ENCODE measurements at regions not wholly inside any gene's neighbourhood (a gene's known extent, or its start where the extent isn't known, plus 50 kb on each side); places are given as distances from the start of the nearest gene placed in this dataset.

DNA sequence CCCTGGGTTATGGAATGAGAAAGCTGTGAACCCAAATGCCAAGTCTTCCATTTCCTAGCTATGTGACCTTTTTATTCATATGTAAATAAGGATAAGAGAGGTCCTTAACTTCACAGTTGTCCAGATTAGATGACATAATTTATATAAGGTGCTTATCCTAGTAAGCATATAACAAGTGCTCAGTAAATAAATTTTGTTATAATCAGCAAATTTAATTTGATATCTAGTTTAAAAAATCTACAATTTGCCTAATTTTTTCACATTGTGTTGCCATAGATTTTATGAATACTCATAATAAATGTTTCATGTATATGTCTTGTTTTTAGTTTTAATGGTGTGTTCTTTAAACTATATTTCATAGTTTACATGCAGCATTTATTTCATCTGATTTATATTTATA, 130.4 kb upstream of the SPRY1 start:
- no peak for DNase-seq (ENCODE audit: low read depth)

DNA sequence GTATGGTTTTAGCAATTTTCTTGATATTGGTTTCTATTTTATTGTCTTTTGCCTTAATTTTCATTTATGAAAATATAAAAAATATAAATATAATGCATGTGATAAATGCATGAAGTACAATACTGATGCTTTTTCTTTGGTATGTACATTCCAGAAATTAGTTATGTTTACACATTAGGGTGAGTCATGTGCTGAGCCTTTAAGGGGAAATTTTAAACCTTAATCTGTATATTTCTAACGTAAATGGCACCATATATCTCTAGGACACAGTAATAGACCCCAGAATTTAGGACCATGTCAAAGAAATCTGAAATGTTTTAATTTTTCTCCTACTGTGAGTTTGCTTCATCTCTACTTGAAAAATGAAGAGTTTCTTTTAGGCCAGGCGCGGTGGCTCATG, 117.8 kb upstream of the SPRY1 start:
- no peak for DNase-seq (ENCODE audit: low read depth)

DNA sequence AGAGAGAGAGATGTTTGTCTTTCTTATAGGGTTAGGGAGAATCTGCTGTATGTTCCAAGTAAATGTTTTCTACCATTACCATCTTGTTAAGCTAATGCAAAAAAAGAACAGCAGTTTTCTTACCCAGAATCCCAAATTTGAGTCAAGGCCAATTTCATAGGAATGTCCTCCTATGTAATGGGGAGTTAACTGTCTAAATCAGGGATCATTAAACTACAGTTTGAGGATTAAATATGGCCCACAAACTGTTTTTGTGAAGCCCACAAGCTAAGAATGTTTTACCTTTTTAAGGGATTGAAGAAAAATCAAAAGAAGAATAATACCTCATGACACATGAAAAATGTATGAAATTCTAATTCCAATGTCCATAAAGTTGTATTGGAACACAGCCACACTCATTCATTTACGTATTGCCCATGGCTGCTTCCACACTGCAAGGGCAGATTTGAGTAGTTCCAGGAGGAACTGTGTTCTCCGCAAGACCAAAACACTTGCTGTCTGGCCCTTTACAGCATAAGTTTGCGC, 113.2 kb upstream of the SPRY1 start:
- no peak for DNase-seq (ENCODE audit: low read depth)

DNA sequence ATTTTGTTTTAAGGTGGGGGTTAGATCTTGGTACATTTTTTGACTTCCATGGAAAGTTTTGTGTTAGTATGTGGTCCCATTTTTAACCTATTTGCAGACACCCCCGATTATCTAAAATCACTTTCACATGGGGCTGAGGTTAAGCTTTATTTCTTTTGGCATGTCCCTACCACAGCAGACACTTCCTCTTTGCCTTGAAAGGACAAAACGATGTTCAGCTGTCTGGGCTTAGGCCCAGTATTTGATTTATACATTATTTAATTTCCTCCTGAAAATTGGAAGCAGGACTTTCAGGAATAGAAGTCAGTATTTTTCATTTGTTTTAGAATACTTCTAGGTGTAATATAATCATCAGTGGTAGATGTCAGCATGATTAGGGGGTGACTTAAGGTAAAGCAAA, 112.4 kb upstream of the SPRY1 start:
- peak; percentile 9 for DNase-seq (ENCODE audit: low read depth)

DNA sequence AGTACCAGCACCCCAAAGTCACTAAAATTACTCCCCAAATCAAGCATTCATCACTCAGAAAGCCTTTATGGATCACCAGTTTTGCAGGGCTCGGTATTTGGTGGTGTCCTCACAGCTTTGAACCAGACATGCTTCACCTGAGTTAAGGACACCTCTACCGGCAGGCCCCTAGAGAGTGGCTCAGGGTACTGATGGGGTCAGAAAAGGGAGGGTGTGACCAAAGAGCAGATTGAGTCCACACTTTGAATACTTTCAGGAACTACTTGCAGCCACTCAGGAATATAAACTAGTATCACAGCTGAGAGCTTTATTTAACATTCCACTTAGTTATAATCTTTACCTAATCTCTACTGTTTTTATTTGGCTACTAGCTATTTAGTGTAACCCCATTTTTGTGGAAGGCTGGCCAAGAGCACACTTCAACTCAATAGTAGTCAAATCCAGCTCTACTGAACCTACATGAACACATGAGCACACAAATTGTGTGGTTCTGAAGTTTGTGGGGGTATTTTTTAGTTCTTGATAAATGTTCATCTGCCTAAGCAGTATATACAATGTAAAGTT, 109.6 kb upstream of the SPRY1 start:
- DNase-seq (ENCODE audit: low read depth) = no peak

DNA sequence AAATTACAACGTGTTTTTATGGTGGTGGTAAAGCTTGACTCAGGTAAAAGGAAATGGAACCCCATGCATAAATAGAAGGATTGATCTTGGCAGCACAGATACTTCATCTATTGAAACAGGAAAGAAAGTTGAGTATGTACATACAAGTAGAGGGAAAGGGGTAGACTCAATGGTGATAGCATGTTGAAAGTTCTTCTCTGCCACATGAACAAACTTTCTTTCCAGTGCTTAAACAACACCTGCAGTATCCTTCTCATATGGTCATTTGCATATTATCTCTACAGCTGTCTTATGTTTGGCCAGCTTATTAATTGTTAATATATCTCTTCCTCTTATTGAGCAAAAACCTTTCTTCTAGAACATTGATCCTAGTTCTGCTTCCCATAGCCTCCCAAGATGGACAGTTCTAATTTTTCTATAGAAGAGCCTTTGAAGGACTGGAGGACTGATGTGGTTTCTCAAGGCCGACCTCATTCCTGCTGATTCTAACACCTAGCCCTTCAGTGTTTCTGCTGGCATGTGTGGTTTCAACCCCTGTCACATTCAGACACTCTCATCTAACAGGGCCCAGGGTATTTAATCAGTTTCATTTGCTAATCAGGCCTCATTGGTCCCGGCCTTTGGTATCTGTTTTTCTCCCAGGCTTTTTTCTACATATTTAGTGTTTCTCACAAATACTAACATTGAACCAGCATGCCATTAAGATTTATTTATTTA, 108.1 kb upstream of the SPRY1 start:
- no peak for DNase-seq (ENCODE audit: low read depth)

DNA sequence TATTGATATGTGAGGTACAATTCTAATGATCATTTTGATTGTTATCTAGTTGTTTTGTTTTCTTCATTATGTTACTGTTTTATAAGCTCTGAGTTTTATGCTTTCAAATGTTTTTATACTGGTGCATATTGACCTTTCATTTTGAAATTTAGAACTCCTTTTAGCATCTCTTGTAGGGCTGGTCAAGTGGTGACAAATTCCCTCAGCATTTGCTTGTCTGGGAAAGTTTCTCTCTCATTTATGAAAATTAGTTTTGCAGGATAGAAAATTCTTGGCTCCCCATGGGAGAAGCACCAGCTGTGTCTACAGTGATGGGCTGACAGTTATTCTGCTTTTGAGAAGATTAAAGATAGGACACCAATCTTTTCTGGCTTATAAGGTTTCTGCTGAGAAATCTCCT, 105.3 kb upstream of the SPRY1 start:
- DNase-seq (ENCODE audit: low read depth) = no peak

DNA sequence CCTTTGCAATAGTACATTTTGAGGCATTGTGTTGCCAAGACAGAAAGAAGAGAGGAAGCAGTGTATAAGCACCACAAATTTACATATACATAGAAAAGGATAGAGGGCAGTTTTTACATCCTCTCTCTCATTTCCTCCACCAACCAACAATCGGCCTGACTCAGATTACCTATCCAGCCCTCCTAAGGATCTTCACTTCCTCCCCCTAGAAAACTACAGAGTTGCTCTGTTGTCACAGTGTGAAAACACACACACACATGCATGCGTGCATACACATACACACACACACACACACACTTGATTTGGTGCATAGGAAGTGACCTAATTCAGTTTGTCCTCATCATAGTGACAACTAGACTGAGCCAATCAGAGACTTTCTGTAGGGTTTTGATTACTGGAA, 98.8 kb upstream of the SPRY1 start:
- DNase-seq (ENCODE audit: low read depth) = no peak

DNA sequence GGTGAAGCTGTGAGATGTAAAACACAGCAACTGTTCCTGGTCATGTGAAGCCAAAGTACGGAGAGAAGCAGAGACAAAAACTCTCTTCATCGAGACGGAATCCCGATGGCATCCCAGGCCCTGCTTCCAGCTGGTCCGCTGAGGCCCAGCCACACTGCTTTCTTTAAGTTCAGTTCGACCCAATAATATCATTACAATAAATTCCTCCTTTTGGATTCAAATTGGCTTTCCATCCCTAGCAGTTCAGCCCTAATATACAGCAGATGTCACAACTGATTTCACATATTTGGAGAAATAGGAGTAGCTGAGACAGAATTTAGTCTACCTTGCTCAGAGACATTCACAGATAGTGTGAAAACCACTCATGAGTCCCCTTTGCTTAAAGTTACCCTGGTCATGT, 98.3 kb upstream of the SPRY1 start:
- DNase-seq (ENCODE audit: low read depth) = no peak

DNA sequence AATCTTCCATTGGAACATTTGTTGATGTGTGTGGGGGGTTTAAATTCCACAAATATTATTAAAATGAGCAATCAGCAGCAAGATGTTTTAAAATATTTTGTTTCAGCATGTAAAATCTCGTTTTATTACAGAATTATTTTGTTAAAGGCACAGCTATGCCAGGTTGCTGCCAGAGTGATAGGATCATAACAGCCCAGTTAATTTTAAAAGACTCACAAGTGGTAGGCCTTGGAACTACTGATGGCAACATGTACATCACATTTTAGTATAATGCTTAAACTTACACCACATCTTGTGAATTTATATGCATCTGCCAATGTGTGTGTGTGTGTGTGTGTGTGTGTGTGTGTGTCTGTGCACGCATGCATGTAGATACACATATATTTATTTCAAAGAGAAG, 97.8 kb upstream of the SPRY1 start:
- DNase-seq (ENCODE audit: low read depth) = no peak

DNA sequence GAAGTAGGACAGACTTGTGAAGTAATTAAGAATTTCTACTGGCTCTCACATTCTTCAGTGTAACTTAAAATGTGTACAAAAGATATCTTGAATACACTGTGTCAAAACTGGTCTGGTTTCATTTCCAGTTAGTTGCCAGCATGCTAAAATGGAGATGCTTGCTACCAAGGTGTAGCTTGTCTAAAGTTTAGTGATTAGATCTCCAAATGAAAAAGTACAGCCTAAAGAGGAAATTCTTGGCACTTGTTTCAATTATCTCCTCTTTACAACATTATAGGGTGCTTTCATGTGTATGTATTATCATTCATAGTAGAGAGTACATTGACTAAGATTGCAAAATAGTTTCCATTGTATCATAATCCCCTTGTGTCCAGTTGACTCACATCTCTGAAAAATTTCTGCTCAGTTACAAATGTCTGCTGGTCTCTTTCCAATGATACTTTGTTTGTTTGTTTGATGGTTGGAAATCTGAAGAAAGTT, 97.3 kb upstream of the SPRY1 start:
- DNase-seq (ENCODE audit: low read depth) = peak; percentile 86

DNA sequence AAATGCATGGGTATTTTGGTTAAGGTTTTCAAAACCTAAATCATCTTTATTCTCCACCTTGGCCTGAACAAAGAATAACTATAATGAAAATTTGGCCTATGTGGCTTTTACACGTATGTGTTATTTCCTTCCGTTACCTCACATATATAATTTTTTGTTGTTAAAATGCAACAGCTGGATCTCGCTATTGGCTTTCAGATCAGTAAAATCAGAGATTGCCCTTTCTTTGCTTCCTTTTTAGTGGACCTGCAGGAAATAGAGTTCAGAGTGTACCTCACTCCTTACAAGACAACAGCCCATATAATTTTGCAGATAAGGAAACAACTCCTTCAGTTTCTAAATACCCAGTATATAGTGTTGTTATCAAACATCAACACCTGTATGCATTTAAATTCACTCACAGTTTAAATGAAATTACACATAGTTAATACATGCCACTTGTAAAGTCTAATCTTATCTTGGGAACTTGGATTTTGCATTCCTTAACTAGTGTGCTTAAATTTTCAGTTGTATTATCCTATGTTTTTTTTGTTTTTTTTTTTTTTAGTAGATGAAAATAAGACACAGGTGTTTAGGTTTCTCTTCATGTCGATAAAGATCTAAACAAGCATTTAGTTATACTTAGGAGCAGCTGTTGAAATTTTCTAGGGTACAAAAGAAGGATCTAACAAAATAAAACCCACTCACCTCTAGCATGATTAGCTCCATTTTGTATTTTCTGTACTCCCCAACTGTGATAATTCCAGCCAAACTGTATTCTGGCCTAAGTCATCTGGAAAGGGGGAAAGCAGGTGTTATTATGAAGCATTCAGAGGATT, 96.2 kb upstream of the SPRY1 start:
- no peak for DNase-seq (ENCODE audit: low read depth)

DNA sequence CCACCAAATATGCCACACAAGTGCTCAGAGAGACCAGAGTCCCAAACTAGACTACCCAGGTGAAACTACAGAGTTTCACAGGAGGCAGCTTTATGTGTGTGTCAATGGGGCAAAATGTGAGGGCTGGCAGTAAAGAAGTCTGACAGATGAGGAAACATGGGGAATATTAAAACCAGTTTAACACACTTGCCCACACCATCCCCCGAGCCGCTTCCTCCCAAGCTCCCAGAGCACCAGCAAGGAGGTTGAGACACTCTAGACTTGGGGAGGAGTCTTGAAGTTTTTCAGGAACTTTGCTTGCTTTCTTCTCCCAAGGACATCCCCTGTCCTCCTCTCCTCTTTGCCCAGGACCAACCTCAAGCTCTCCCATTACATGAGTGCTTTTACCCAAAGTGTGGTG, 94.7 kb upstream of the SPRY1 start:
- no peak for DNase-seq (ENCODE audit: low read depth)

DNA sequence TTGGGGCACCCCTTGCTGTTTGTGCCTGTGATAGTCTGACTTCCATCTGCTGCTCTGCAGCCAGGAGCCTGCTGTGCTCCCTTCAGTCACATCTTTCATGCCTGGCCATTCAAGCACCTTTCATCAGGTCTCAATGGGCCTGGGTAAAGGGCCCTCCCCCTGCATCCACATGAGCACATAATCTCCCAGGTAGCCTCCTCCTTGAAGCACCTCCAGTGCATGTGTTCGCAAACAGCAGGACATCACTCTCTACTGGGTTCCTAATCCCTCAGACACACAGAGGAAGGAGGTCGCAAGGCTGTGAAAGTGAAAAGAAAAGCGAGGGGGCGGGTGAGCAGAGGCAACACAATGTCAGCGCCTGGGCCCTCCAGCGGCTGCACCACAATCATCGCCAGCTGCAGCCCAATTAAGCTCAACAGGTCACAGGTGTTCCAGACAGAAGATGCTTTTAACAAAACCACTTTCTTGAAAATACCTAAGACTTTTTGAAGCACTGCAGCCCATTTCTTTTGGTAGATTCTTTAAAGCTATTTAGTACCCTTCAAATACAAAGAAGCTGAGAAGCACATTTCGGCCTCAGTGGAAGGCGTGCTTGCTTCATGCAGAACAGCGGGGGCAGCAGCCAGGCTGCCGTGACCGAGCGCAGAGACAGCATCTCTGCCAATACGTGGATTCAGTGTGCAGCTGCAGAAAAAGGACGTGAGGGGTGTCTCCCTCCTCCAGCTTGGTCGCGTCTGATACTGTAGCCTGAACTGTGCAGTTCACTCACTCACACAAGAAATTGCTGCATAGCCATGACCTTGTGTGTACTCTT, 92.2 kb upstream of the SPRY1 start:
- no peak for DNase-seq (ENCODE audit: low read depth)

DNA sequence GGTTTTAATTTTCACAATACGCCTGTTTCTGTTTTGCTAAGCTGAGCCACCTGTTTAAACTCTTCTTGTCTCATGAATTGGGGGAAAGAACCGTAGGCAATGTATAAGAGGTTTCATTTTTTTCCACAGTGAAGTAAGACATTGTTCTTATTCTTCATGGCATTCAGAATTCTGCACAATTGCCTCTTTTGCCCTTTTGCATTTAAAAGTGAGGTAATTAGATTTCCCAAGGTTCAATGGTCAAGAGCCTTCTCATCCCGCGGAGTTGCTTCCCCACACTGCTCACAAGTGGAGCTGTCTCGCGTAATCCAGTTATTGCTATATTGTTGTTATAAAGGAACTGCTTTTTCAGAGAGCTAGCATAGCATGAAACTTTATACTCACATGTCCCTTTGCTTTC, 90.9 kb upstream of the SPRY1 start:
- DNase-seq (ENCODE audit: low read depth) = no peak

DNA sequence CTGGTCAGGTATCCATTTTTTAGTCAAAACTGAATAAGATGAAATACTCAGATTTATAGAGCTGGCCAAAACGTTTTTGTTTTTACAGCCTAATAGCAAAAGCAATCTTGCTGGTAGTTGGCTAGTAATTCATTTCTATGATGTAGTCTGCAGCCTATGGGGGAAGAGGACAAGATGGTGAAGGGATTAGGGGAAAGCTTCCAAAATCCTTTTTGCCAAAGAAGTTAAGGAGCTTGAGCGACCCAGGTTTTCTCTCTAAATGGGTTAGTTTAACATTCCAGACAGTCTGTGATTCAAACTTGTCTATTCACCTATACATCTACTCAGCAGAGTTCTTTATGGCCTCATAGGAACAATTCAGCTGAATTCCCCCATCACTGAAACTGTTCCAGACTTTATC, 89.8 kb upstream of the SPRY1 start:
- no peak for DNase-seq (ENCODE audit: low read depth)

DNA sequence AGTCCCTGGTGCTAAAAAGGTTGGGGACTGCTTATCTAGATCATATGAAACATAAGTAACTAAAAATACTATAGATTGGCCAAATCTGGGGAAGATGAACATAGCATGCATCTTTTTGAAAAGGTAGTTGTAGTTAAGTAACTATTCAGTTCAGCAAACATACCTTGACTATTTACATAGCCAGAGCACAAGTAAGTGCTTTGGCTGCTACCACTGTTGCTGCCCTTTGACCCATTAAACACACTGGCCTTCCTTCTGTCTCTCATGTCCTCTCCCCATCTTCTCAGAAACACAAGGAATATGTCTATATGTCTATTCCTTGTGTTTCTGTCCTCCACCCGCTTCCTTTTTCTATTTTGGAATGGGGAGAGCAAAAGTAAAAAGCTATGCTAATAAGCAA, 87.9 kb upstream of the SPRY1 start:
- no peak for DNase-seq (ENCODE audit: low read depth)

DNA sequence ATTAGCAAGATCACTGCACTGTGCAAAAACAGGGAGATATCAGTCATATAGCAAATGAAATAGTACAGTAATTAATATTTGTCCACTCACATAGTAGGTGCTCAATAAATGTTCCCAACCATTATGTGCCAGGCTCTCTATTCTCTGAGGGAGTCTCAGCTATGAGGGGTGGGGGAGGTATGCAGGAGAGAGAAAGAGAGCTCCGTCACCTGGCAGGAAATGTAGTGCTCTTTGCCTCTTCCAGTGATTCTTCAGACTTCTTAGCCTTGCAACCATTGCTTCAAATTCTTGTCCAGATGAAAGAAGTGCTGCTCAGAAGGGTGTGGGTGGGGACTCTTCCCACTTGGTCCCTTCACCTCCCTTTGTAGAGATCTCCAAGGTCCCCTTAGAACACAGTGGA, 84.5 kb upstream of the SPRY1 start:
- DNase-seq (ENCODE audit: low read depth) = no peak

DNA sequence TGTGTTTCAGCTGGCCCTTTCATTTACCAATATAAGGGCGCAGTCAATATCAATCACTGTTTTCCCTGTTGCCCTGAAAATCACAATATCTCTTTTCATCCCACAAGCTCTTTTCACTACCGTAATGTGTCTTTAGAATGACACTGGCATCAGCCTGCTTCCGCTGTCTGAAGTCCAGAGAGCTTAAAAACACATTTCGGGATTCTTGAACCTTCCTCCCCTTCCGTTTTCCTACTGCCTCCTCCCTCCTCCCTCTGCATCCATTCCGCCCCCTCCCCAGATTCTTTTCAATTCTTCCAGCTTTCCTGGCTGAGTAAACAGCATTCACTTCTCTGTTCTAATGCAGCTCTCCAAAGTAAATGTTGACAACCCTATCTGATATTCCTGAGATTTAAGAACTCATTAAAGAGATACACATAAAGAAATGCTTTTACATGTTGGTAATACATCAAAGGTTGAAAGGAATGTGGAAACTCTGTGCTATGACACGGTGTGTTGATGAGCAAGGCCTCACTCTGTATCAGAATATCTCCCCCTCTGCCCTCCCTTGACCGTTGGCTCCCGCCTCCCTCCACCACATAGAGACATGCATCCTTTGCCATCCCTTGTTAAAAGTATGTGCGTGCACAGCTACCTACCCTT, 83.5 kb upstream of the SPRY1 start:
- no peak for DNase-seq (ENCODE audit: low read depth)

DNA sequence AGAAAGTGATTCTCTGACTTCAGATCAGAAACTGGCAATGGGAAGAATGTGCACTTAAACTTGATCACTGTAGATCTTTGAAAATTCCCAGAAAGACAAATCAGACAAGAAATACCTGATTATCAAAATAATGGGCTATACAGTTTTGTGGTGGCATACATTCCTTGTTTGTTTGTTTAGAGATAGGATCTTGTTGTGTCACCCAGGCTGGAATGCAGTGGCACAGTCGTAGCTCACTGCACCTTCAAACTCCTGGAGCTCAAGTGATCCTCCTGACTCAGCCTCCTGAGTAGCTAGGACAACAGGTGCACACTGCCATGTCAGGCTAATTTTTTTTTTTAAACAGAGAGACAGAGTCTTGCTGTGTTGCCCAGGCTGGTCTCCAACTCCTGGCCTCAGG, 81.0 kb upstream of the SPRY1 start:
- no peak for DNase-seq (ENCODE audit: low read depth)

DNA sequence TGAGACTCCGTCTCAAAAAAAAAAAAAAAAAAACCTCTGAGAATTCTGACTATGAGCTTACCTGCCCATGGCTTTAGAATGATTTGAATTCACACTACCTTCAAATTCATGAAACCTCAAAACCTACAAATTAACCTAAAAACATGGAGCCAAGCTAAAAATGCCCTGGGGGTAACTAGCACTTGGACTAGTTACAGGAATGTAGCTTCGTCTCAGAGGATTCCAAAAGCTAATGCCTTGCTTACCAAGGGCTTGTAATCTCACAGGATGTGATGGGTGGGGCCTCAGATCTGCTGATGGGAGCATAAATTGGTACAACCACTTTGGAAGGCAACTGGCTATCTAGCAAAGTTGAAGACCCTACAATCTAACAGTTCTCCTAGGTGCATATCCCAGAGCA, 79.4 kb upstream of the SPRY1 start:
- no peak for DNase-seq (ENCODE audit: low read depth)

DNA sequence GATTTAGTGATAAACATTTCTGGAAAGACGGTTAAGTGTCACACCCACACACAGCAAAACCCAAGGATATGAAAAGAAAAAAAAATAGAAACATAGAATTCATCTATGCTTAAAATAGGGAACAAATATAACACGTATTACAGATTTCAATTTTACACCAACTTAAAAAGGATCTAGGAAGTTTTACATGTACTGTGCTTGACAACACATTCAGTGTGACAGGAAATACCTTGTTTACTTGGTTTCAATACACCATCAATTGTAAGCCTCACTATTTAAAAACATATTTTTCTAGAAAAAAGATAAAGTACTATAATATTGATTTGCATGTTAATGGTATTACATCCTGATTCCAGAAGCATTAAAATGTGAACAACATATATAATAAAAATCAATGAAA, 77.0 kb upstream of the SPRY1 start:
- DNase-seq (ENCODE audit: low read depth) = no peak
